NCI-H2107 (cell line): ENCODE measurements at regions not wholly inside any gene's neighbourhood (a gene's known extent, or its start where the extent isn't known, plus 50 kb on each side); places are given as distances from the start of the nearest gene placed in this dataset.
"Not testable (repeated sequence)": the region's sequence is repeated elsewhere in the genome, so short reads cannot be mapped to it uniquely, and the experiment has no call there.

Experiments
- DNase-seq: peaks from one replicate; lab custom pipeline; 2025; lab: John Stamatoyannopoulos, UW

DNA sequence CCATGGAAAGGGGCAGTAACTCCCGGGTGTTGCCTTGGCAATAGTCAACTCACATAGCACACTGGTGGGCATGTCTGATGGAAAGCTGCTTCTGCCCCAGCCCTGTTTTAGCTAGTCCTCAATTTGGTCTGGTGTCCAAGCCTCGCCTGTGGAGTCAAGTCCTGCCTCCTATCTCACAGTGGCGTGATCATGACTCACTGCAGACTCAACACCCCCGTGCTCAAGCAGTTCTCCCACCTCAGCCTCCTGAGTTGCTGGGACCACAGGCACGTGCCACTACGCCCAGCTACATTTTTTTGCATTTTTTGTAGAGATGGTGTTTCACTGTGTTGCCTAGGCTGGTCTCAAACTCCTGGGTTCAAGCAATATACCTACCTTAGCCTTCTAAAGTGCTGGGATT lies 218.9 kb upstream of the FRG2C start:
- DNase-seq = not testable (repeated sequence)

DNA sequence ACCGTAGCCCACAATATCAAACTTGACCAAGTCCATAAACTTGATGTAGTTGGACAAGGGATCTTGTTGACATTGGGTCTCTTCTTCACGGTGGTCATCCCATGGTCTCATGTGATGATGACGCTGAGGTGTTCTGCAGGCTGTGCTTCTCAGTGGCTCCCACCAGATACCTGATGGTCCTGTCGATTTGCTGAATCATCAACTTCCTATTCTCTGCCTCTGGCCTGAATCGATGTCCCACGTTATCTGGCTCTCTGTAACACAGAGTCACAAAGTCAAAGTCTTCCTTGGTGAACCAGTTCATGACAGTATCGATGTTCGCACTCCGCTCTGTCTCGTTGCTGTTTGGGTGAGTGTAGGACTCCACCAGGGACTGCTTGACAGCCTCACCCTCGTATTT lies 217.2 kb upstream of the FRG2C start:
- DNase-seq = not testable (repeated sequence)

- DNase-seq = peak; percentile 99
Measured at GRCh38 chr3:75453328-75453727, 210.8 kb upstream of the FRG2C start.

DNA sequence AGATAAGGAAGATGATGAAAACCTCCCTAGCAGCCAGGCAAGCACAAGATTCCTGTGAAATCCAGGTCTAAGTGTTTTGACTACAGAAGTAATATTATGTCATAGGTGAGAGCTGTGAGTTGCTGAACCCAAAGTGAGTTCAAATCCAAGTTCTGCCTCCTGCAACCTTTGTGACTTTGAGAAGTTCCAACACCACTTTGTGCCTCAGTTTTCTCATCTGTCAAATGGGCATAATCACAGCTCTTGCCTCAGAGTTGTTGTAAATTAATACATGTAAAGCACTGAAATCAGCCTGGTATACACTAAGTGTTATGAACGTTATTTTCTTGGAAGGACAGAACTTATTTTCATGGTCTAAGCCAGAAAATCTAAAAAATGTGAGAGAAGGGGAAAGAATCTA lies 210.3 kb upstream of the FRG2C start:
- not testable (repeated sequence) for DNase-seq

DNA sequence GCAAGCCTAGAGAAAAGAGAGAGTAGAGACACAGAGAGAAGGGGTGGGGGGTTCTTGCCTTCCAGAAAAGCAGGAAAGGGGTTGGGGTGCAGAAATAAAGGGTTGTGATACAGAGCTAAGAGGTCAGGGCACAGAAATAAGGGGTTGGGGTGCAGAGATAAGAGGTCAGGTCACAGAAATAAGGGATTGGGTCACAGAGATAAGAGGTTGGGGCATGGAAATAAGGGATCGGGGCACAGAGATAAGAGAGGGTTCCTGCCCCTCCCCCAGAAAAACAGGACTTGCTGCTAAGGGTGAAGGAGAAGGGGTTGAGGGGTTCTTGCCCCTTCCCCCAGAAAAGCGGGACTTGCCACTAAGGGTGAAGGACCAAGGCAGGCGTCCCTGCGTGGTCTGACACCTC lies 189.6 kb upstream of the FRG2C start:
- DNase-seq = not testable (repeated sequence)

DNA sequence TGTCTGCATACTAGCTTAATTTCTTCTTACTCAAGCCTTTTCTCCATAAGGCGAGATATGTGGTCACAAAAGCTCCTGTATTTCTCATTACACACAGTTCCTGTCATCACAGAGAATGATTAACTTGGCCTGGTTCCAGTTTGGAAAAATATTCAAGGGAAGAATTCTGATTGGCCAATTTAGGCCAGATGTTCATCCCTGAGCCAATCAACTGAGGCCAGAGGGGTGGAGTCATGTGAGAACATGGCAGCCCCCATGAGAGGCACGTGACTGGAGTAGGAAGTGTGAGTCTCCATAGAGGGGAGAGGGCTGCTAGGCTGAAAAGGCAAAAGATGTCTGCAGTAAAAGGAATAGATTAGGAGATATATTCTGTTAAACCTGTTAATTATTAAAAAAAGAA lies 167.5 kb upstream of the FRG2C start:
- not testable (repeated sequence) for DNase-seq

GRCh38 chr3:75500357-75500756 lies 163.8 kb upstream of the FRG2C start:
- DNase-seq = not testable (repeated sequence)

GRCh38 chr3:75502171-75502570 lies 162.0 kb upstream of the FRG2C start:
- not testable (repeated sequence) for DNase-seq

- not testable (repeated sequence) for DNase-seq
Measured at GRCh38 chr3:75502769-75503756, 161.1 kb upstream of the FRG2C start.

DNA sequence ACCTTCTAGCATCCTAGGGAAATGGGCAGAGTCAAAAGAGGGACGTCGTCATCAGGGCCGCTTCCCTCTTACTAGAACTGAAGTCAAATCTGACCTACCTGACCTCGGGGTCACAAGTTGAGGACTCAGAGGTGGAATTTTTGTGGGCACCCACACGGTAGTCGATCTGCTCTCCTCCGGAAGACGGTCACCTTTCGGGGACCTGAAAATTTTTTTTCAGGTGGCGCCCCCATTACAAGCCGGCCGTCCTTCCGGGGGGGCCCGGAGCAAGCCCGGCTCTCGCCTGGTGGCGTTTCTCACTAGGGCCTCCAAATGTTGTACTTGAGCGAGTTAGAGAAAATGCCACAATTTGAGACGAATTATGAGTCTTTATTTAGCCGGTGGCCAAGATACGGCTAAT lies 157.5 kb upstream of the FRG2C start:
- no peak for DNase-seq

- DNase-seq = not testable (repeated sequence)
Measured at GRCh38 chr3:75507956-75508355, 156.2 kb upstream of the FRG2C start.

DNA sequence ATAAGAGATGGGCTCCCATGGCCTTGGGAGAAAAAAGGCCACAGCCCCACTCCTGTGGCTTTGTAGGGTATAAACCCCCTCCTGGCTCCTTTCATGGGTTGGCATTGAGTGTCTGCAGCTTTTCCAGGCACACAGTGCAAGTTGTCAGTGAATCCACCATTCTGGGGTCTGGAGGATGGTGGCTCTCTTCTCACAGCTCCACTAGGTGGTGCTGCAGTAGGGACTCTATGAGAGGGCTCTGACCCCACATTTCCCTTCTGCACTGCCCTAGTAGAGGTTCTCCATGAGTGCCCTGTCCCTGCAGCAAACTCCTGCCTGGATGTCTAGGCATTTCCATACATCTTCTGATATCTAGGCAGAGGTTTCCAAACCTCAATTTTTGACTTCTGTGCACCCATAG lies 136.5 kb upstream of the FRG2C start:
- DNase-seq = not testable (repeated sequence)

- not testable (repeated sequence) for DNase-seq
Measured at GRCh38 chr3:75552095-75552494, 112.0 kb upstream of the FRG2C start.

DNA sequence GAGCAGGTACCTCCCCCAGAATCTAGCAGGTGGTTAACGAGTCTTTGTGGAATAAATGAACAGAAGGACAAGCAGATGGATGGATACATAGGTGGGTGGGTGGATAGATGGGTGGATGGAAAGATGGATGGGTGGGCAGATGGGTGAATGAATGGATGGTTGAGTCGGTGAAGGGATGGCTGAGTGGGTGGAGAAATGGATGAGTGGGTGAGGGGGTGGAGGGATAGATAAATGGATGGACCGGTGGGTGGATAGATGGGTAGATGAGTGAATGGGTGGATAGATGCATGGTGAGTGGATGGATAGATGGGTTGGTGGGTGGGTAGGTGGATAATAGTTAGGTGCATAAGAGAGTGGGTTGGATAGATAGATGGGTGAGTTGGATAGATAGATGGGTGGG lies 99.7 kb upstream of the FRG2C start:
- DNase-seq = not testable (repeated sequence)

DNA sequence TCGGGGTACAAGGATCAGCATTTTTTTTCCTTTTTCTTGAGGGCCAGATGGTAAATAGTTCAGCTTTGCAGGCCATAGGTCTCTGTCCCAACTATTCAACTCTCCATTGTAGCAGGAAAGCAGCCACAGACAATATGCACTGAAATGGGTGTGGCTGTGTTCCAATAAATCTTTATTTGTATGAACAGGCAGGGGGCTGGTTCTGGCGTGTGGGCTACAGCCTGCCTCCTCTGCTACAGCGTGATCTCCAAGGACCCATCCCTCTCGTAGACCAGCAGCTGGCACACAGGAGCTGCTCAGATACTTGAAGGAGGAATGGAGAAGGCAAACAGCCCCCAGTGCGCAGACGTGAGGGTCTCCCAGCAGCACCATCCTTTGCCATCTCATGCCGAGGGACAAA lies 91.8 kb upstream of the FRG2C start:
- DNase-seq = not testable (repeated sequence)

GRCh38 chr3:75579091-75579490 lies 85.0 kb upstream of the FRG2C start:
- not testable (repeated sequence) for DNase-seq

- not testable (repeated sequence) for DNase-seq
Measured at GRCh38 chr3:75579536-75579935, 84.6 kb upstream of the FRG2C start.

GRCh38 chr3:75579981-75580782 lies 83.9 kb upstream of the FRG2C start:
- not testable (repeated sequence) for DNase-seq

GRCh38 chr3:75582536-75582935 lies 81.6 kb upstream of the FRG2C start:
- not testable (repeated sequence) for DNase-seq

DNA sequence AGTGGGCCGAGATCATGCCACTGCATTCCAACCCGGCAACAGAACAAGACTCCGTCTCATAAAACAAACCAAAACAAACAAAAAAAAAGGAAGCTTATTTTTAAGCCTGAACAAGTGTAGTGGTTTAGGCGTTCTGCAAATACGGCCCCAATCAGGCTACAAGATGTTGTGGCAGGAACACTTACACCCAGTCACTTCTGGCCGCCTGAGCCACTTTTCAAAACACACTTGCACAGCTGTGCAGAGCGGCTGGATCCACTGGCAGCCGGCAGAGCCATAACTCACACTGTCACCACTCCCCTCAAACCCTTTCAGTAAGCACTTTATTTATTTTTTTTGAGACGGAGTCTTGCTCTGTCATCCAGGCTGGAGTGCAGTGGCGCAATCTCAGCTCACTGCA lies 81.0 kb upstream of the FRG2C start:
- DNase-seq = not testable (repeated sequence)

DNA sequence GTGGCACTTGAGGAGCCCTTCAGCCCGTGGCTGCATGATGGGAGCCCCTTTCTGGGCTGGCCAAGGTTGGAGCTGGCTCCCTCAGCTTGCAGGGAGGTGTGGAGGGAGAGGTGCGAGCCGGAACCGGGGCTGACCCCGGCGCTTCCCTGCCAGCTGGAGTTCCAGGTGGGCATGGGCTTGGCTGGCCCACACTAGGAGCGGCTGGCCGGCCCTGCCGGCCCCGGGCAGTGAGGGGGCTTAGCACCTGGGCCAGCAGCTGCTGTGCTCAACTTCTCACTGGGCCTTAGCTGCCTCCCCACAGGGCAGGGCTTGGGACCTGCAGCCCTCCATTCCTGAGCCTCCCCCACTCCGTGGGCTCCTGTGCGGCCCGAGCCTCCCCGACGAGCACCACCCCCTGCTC lies 76.4 kb upstream of the FRG2C start:
- DNase-seq = not testable (repeated sequence)

DNA sequence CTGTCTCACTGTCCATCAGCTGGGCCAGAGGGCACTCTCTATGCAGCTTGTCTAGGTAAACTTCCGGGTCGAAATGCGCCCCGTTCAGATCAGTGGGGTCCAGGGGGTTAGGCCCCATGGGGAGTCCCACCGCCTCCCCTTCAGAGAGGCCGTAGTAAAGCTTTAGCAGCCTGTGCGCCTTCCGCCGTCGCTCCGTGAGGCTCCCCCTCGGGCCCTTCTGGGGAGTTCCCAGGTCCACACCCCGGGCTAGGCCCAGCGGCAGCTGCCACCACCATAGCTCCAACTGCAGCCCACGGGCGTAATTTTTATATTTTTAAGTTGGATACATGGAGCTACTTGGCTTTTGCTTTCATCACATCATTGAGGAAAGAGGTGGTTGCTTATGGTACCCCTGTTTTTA lies 73.7 kb upstream of the FRG2C start:
- not testable (repeated sequence) for DNase-seq
